OCI-LY1 (cell line): ENCODE measurements at regions not wholly inside any gene's neighbourhood (a gene's known extent, or its start where the extent isn't known, plus 50 kb on each side); places are given as distances from the start of the nearest gene placed in this dataset.

ENCODE experiments used
- CTCF ChIP-seq: fragments of 200-600 bp; sonication (generic), shearing (Covaris generic); IDR thresholded peaks from 2 replicates; pipeline ENCODE4 v1.5.1; 2017; ENCODE audit warnings: mild to moderate bottlenecking, antibody characterized with exemption, low read length, moderate library complexity, mixed read lengths
- EZH2 ChIP-seq: fragments of 200-600 bp; sonication (generic), shearing (Covaris generic); IDR thresholded peaks from 2 replicates; pipeline ENCODE4 v1.8.0; 2017; ENCODE audit warnings: borderline replicate concordance, mixed run types, mild to moderate bottlenecking, antibody characterized with exemption, low read length, moderate library complexity, mixed read lengths

- no peak for TF ChIP-seq CTCF
- TF ChIP-seq EZH2 = no peak
Observed at GRCh38 chr7:22651036-22651435, 76.0 kb upstream of the IL6 start.
